ENCODE measurements at regions not wholly inside any gene's neighbourhood (a gene's known extent, or its start where the extent isn't known, plus 50 kb on each side); places are given as distances from the start of the nearest gene placed in this dataset.

DNA sequence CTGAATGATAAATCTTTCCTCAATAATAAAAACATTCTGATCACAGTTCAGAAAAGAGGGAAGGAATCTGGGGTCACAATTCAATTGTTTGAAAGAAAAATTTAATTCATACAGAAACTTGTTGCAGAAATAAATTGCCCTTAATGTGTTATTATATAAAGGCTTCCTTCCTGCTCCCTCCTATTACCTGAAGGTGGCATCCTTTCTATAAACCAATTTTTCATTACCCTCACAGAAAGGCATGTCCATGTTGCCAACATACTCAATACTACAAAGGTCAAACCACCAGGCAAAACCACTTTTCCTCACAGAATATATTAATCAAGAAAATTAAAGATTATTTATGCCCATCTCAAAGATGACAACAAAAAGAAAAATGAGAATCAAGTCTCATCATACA lies 194.3 kb upstream of the CT83 start:
- no peak for DNase-seq (ENCODE audit: low read depth)
- TF ChIP-seq, protein P1, sequence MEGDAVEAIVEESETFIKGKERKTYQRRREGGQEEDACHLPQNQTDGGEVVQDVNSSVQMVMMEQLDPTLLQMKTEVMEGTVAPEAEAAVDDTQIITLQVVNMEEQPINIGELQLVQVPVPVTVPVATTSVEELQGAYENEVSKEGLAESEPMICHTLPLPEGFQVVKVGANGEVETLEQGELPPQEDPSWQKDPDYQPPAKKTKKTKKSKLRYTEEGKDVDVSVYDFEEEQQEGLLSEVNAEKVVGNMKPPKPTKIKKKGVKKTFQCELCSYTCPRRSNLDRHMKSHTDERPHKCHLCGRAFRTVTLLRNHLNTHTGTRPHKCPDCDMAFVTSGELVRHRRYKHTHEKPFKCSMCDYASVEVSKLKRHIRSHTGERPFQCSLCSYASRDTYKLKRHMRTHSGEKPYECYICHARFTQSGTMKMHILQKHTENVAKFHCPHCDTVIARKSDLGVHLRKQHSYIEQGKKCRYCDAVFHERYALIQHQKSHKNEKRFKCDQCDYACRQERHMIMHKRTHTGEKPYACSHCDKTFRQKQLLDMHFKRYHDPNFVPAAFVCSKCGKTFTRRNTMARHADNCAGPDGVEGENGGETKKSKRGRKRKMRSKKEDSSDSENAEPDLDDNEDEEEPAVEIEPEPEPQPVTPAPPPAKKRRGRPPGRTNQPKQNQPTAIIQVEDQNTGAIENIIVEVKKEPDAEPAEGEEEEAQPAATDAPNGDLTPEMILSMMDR (IDR thresholded peaks at IDR 0.05; ENCODE audit: control insufficient read depth, extremely low read depth, insufficient read depth): 0 out of 2 replicates have a peak, but pooled peaks have one; percentile 20
- no peak overlapping the region for H3K4me3 ChIP-seq (ENCODE audit: low read depth, low read length)

DNA sequence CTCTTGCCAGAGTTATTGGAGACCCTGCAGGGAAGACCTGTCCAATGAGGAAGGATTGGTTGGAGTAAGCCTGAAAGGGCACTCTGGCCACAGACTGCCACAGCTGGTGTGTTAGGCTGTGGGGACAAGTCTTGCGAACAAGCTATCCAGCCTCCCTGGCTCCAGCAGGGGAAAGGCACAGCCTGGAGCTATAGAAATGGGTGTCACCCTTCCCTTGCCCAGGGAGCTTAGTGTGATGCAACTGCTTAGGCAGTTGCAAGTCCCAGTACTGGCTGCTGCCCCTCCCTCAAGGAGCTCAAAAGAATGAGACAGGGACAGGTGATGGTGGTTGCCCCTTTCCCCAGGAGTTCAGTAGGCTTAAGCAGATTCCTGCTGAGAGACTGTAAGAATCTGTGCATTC lies 165.7 kb upstream of the CT83 start:
- no peak overlapping the region for H3K4me3 ChIP-seq (ENCODE audit: low read depth, low read length)
- TF ChIP-seq, protein P1 (IDR thresholded peaks at IDR 0.05; ENCODE audit: control insufficient read depth, extremely low read depth, insufficient read depth): no peak
- DNase-seq (ENCODE audit: low read depth): no peak

DNA sequence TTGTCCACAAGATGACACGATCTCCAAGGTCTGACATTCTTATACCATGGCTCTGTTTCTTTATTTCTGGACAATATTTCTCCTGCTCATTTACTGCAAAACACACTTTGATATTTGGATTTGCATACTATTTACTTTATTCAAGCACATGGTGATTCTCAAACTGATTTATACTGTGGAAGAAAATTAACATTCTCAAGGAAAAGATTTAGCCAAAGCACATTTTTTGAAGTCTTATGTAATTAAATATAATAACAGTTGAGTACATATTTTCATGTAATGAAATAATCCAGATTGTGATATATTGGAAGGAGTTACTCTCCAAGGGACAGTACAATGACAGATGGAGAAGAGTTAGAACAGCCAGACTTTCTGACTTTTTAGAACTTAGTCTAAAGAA lies 155.8 kb upstream of the CT83 start:
- TF ChIP-seq, protein P1 (IDR thresholded peaks at IDR 0.05; ENCODE audit: control insufficient read depth, extremely low read depth, insufficient read depth): no peak
- no peak overlapping the region for H3K4me3 ChIP-seq (ENCODE audit: low read depth, low read length)
- no peak for DNase-seq (ENCODE audit: low read depth)

DNA sequence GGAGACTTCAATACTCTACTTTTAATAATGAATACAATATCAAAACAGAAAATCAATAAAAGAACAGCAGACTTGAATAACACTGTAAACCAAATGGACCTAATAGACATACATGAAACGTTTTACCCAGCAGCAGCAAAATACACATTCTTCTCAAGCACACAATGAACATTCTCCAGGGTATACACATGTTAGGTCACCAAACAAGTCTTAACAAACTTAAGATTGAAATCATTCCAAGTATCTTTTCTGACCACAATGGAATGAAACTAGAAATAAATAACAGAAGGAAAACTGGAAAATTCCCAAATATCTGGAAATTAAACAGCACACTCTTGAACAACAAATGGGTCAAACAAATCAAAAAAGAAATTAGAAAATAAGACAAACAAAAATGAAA lies 145.0 kb upstream of the CT83 start:
- DNase-seq (ENCODE audit: low read depth): no peak
- TF ChIP-seq, protein P1 (IDR thresholded peaks at IDR 0.05; ENCODE audit: control insufficient read depth, extremely low read depth, insufficient read depth): no peak
- no peak overlapping the region for H3K4me3 ChIP-seq (ENCODE audit: low read depth, low read length)

DNA sequence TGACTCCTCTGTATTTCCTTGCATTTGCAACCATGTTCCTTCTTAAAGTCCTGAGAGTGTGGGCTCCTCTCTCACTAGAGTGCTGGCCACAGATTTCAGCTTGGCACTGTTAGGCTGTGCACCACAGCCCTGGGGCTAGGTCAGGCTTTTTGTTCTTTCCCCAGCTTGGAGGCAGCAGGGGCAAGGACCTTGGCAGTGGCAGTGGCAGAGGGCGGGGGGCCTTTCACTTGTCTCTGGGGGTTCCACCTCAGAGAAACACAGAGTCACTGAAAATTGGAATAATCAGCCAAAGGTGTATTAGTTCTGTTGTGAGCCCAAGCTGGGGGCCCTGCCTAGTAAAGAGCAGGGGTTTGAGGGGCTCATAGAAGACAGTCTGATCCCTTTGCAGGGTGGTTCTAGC lies 142.8 kb upstream of the CT83 start:
- TF ChIP-seq, protein P1 (IDR thresholded peaks at IDR 0.05; ENCODE audit: control insufficient read depth, extremely low read depth, insufficient read depth): no peak
- no peak for DNase-seq (ENCODE audit: low read depth)
- H3K4me3 ChIP-seq (ENCODE audit: low read depth, low read length): no peak overlapping the region

DNA sequence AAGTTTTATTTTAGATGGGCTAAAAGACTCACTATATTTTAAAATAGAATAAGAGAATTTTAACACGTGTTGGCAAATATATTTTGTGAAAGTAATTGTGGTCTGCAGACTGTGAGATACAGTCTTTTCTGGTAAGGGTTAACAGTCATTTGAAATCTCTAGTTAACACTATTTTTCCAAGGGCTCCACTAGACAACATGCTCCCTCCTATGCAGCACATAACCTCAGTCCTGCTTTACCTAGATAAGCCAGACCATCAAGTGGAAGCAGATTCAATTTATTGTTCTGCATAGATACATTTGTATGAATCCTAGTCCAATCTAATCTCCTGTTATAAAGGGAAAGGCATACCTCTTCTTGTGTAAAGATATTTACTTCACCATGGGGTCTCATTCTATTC lies 133.2 kb upstream of the CT83 start:
- no peak overlapping the region for H3K4me3 ChIP-seq (ENCODE audit: low read depth, low read length)
- DNase-seq (ENCODE audit: low read depth): no peak
- TF ChIP-seq, protein P1 (IDR thresholded peaks at IDR 0.05; ENCODE audit: control insufficient read depth, extremely low read depth, insufficient read depth): no peak

All from LNCaP clone FGC (cell line).